SU-DHL-6 (cell line): ENCODE measurements at regions not wholly inside any gene's neighbourhood (a gene's known extent, or its start where the extent isn't known, plus 50 kb on each side); places are given as distances from the start of the nearest gene placed in this dataset.
"Not testable (repeated sequence)": the region's sequence is repeated elsewhere in the genome, so short reads cannot be mapped to it uniquely, and the experiment has no call there.

Source experiments
- CTCF ChIP-seq: fragments of 200-600 bp; sonication (generic); IDR thresholded peaks from one replicate; pipeline ENCODE4 v1.5.1; 2017; ENCODE audit warnings: antibody characterized with exemption, mild to moderate bottlenecking, low read length, moderate library complexity; ENCODE audit not compliant: insufficient read depth, poor library complexity, severe bottlenecking
- EZH2phosphoT487 ChIP-seq: fragments of 200-600 bp; sonication (generic), shearing (Covaris generic); conservative IDR thresholded peaks from 2 replicates; pipeline ENCODE4 v1.6.1; 2018; ENCODE audit warnings: mild to moderate bottlenecking, antibody characterized with exemption, low read length, moderate library complexity, mixed read lengths

GRCh38 chr1:143820058-143820457, 151.7 kb downstream of the FAM72C start:
- not testable (repeated sequence) for TF ChIP-seq CTCF, EZH2phosphoT487
